Stromal cell of bone marrow (primary cell): ENCODE measurements at regions not wholly inside any gene's neighbourhood (a gene's known extent, or its start where the extent isn't known, plus 50 kb on each side); places are given as distances from the start of the nearest gene placed in this dataset.

Source experiments
- DNase-seq: peaks from one replicate; pipeline ENCODE4 v3.0.0-alpha.2; 2012; ENCODE audit warnings: low read depth

GRCh38 chr2:102967451-102967850, 205.6 kb downstream of the TMEM182 start:
- peak; percentile 89 for DNase-seq

- DNase-seq: no peak
Measured at GRCh38 chr2:102968375-102968774, 206.5 kb downstream of the TMEM182 start.

- DNase-seq: peak; percentile 16
Measured at GRCh38 chr2:102971701-102972100, 209.9 kb downstream of the TMEM182 start.

GRCh38 chr2:102975996-102976975, 214.5 kb downstream of the TMEM182 start:
- peak; percentile 40 for DNase-seq

- DNase-seq: no peak
Measured at GRCh38 chr2:102977426-102978090, 215.7 kb downstream of the TMEM182 start.

GRCh38 chr2:102978091-102978490, 216.3 kb downstream of the TMEM182 start:
- DNase-seq: no peak

GRCh38 chr2:102979429-102979828, 217.6 kb downstream of the TMEM182 start:
- DNase-seq: no peak

- DNase-seq: no peak
Measured at GRCh38 chr2:102983786-102984185, 222.0 kb downstream of the TMEM182 start.

- no peak for DNase-seq
Measured at GRCh38 chr2:102986826-102987490, 225.1 kb downstream of the TMEM182 start.

GRCh38 chr2:102992607-102993006, 230.8 kb downstream of the TMEM182 start:
- no peak for DNase-seq

- no peak for DNase-seq
Measured at GRCh38 chr2:102999958-103000357, 238.1 kb downstream of the TMEM182 start.

GRCh38 chr2:103002954-103003353, 241.1 kb downstream of the TMEM182 start:
- no peak for DNase-seq

GRCh38 chr2:103003750-103004260, 242.0 kb downstream of the TMEM182 start:
- DNase-seq: no peak

GRCh38 chr2:103004426-103004942, 242.7 kb downstream of the TMEM182 start:
- no peak for DNase-seq

GRCh38 chr2:103005393-103005792, 243.6 kb downstream of the TMEM182 start:
- DNase-seq: no peak

- no peak for DNase-seq
Measured at GRCh38 chr2:103007086-103007485, 245.3 kb downstream of the TMEM182 start.

GRCh38 chr2:103008586-103008985, 246.8 kb downstream of the TMEM182 start:
- DNase-seq: no peak

GRCh38 chr2:103009871-103010270, 248.0 kb downstream of the TMEM182 start:
- no peak for DNase-seq

GRCh38 chr2:103010306-103010705, 248.5 kb downstream of the TMEM182 start:
- no peak for DNase-seq

- DNase-seq: no peak
Measured at GRCh38 chr2:103010751-103011150, 248.9 kb downstream of the TMEM182 start.

GRCh38 chr2:103012590-103012989, 250.8 kb downstream of the TMEM182 start:
- no peak for DNase-seq

GRCh38 chr2:103025056-103025455, 263.2 kb downstream of the TMEM182 start:
- no peak for DNase-seq
